HCT116 (cell line): ENCODE measurements at regions not wholly inside any gene's neighbourhood (a gene's known extent, or its start where the extent isn't known, plus 50 kb on each side); places are given as distances from the start of the nearest gene placed in this dataset.

Experiments
- POLR2A ChIP-seq: IDR thresholded peaks from 2 replicates; pipeline ENCODE4 v1.7.0; 2011; ENCODE audit warnings: borderline replicate concordance; ENCODE audit not compliant: insufficient read depth, insufficient read length; ENCODE audit errors: extremely low read depth
- TF ChIP-seq, protein P1 (sequence below), 3 experiments: fragments of 200-600 bp in 1 of 3; sonication (generic) in 1 of 3; IDR thresholded peaks in 2 of 3; conservative IDR thresholded peaks in 1 of 3; 2 replicates each; pipeline ENCODE4 v1.5.1; 2012 to 2017; ENCODE audit warnings: low read depth in 2 of 3, low read length in 2 of 3, antibody characterized with exemption in 1 of 3, borderline replicate concordance in 1 of 3, control low read depth in 1 of 3, mild to moderate bottlenecking in 1 of 3, mixed read lengths in 1 of 3, mixed run types in 1 of 3, moderate library complexity in 1 of 3; ENCODE audit not compliant: insufficient read depth in 1 of 3
- TF ChIP-seq, protein P2 (sequence below): IDR thresholded peaks from 2 replicates; pipeline ENCODE4 v1.6.1; 2012; ENCODE audit warnings: low read depth

DNA sequence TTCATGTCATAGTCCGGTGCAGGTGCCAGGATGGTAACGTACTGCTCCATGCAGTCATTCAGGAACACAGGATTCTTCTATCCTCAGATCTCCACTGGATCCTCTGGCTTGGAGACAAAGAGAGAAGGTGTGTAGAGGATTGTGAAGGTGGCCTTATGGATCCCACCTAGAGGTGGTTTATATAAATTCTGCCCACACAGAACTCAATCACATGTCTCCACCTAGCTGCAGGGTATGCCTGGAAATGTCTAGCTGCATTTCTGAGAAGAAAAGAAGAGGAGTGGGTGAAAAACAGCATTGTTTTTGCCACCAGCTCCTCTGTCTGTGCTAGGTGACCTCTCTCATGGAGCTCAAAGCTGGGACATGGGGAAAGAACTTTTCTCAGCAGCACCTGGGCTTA is 478.7 kb downstream of the PDCD6IP start:
- TF ChIP-seq, protein P1, sequence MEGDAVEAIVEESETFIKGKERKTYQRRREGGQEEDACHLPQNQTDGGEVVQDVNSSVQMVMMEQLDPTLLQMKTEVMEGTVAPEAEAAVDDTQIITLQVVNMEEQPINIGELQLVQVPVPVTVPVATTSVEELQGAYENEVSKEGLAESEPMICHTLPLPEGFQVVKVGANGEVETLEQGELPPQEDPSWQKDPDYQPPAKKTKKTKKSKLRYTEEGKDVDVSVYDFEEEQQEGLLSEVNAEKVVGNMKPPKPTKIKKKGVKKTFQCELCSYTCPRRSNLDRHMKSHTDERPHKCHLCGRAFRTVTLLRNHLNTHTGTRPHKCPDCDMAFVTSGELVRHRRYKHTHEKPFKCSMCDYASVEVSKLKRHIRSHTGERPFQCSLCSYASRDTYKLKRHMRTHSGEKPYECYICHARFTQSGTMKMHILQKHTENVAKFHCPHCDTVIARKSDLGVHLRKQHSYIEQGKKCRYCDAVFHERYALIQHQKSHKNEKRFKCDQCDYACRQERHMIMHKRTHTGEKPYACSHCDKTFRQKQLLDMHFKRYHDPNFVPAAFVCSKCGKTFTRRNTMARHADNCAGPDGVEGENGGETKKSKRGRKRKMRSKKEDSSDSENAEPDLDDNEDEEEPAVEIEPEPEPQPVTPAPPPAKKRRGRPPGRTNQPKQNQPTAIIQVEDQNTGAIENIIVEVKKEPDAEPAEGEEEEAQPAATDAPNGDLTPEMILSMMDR (IDR thresholded peaks at IDR 0.05 in 2 of 3, conservative IDR thresholded peaks at IDR 0.05 in 1 of 3; ENCODE audit: borderline replicate concordance in 1 of 3, insufficient read depth in 1 of 3, low read depth in 2 of 3, low read length in 2 of 3): peak in 1 of 3 experiments; percentile 11; a peak in 1 of 6 replicates
- TF ChIP-seq POLR2A: no peak
- TF ChIP-seq, protein P2, sequence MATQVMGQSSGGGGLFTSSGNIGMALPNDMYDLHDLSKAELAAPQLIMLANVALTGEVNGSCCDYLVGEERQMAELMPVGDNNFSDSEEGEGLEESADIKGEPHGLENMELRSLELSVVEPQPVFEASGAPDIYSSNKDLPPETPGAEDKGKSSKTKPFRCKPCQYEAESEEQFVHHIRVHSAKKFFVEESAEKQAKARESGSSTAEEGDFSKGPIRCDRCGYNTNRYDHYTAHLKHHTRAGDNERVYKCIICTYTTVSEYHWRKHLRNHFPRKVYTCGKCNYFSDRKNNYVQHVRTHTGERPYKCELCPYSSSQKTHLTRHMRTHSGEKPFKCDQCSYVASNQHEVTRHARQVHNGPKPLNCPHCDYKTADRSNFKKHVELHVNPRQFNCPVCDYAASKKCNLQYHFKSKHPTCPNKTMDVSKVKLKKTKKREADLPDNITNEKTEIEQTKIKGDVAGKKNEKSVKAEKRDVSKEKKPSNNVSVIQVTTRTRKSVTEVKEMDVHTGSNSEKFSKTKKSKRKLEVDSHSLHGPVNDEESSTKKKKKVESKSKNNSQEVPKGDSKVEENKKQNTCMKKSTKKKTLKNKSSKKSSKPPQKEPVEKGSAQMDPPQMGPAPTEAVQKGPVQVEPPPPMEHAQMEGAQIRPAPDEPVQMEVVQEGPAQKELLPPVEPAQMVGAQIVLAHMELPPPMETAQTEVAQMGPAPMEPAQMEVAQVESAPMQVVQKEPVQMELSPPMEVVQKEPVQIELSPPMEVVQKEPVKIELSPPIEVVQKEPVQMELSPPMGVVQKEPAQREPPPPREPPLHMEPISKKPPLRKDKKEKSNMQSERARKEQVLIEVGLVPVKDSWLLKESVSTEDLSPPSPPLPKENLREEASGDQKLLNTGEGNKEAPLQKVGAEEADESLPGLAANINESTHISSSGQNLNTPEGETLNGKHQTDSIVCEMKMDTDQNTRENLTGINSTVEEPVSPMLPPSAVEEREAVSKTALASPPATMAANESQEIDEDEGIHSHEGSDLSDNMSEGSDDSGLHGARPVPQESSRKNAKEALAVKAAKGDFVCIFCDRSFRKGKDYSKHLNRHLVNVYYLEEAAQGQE: no peak
